GM21381 (cell line): ENCODE measurements at regions not wholly inside any gene's neighbourhood (a gene's known extent, or its start where the extent isn't known, plus 50 kb on each side); places are given as distances from the start of the nearest gene placed in this dataset.
"Not testable (repeated sequence)": the region's sequence is repeated elsewhere in the genome, so short reads cannot be mapped to it uniquely, and the experiment has no call there.

Experiments
- ATAC-seq: cut with Tn5 transposase; IDR thresholded peaks from one replicate; pipeline ENCODE4 v1.9.1; 2021; ENCODE audit warnings: mild to moderate bottlenecking, moderate library complexity; ENCODE audit not compliant: unreplicated experiment

- ATAC-seq = no peak
Measured at GRCh38 chr3:130569461-130570365, 52.7 kb downstream of the COL6A6 start.

- no peak for ATAC-seq
Measured at GRCh38 chr3:130572769-130573168, 55.8 kb downstream of the COL6A6 start.

GRCh38 chr3:130576375-130577266 is 59.6 kb downstream of the COL6A6 start:
- no peak for ATAC-seq

GRCh38 chr3:130582457-130583153 is 65.6 kb downstream of the COL6A6 start:
- ATAC-seq = peak; percentile 78

- ATAC-seq = not testable (repeated sequence)
Measured at GRCh38 chr3:130594749-130595148, 77.8 kb downstream of the COL6A6 start.

GRCh38 chr3:130596484-130596883 is 79.5 kb downstream of the COL6A6 start:
- no peak for ATAC-seq

GRCh38 chr3:130601442-130601971 is 84.5 kb downstream of the COL6A6 start:
- no peak for ATAC-seq

GRCh38 chr3:130604806-130605205 is 87.8 kb downstream of the COL6A6 start:
- ATAC-seq = no peak

GRCh38 chr3:130606336-130606735 is 89.4 kb downstream of the COL6A6 start:
- no peak for ATAC-seq

- no peak for ATAC-seq
Measured at GRCh38 chr3:130607553-130608154, 90.7 kb downstream of the COL6A6 start.

- no peak for ATAC-seq
Measured at GRCh38 chr3:130609166-130609979, 92.4 kb downstream of the COL6A6 start.

- no peak for ATAC-seq
Measured at GRCh38 chr3:130619196-130619595, 102.2 kb downstream of the COL6A6 start.

- ATAC-seq = no peak
Measured at GRCh38 chr3:130621824-130622223, 104.8 kb downstream of the COL6A6 start.

- no peak for ATAC-seq
Measured at GRCh38 chr3:130626049-130626448, 109.1 kb downstream of the COL6A6 start.

GRCh38 chr3:130627143-130627855 is 110.3 kb downstream of the COL6A6 start:
- no peak for ATAC-seq

- ATAC-seq = no peak
Measured at GRCh38 chr3:130627882-130628281, 110.9 kb downstream of the COL6A6 start.
